Thyroid gland (tissue), 4 donors: ENCODE measurements at regions not wholly inside any gene's neighbourhood (a gene's known extent, or its start where the extent isn't known, plus 50 kb on each side); places are given as distances from the start of the nearest gene placed in this dataset.

Experiments used
- DNase-seq, 2 donors: peaks; one replicate each; pipeline ENCODE4 v3.0.0-alpha.2; 2019
- H3K27ac ChIP-seq, 3 donors: fragments of 200-600 bp; sonication (generic); 1 replicate in 2 of 3; 2 replicates in 1 of 3; pipeline ENCODE4 v1.5.1; 2016 to 2019; ENCODE audit warnings: mild to moderate bottlenecking in 1 of 3, moderate library complexity in 1 of 3
- H3K27me3 ChIP-seq: fragments of 200-600 bp; sonication (generic); one replicate; pipeline ENCODE4 v1.5.1; 2019
- H3K36me3 ChIP-seq, 2 donors: fragments of 200-600 bp; sonication (generic); one replicate each; pipeline ENCODE4 v1.5.1; 2016 to 2019
- H3K4me1 ChIP-seq, 2 donors: fragments of 200-600 bp; sonication (generic); one replicate each; pipeline ENCODE4 v1.5.1; 2017 to 2019
- H3K4me3 ChIP-seq, 3 donors: fragments of 200-600 bp; sonication (generic); replicated peaks in 1 of 3; 1 replicate in 2 of 3; 2 replicates in 1 of 3; pipeline ENCODE4 v1.5.1; 2016; ENCODE audit warnings: mild to moderate bottlenecking in 1 of 3
- H3K9me3 ChIP-seq: fragments of 200-600 bp; sonication (generic); one replicate; pipeline ENCODE4 v1.5.1; 2017
- POLR2A ChIP-seq, 2 donors: fragments of 450-650 bp; IDR thresholded peaks; one replicate each; pipeline ENCODE4 v1.6.1; 2017; ENCODE audit warnings: antibody characterized with exemption in 2 of 2, mild to moderate bottlenecking in 2 of 2, moderate library complexity in 1 of 2
- WGBS, 2 donors: methylation state at CpG; one replicate each; pipeline ENCODE4 v1.1.5; 2017; 5-methylcytosine and 5-hydroxymethylcytosine counted together
- intact Hi-C: fragments of 100-400 bp; cut with DNase I; formaldehyde crosslinking; loops from one replicate; pipeline ENCODE4 v1.15.1; 2023
- TF ChIP-seq, protein P1 (sequence below), 6 experiments: fragments of 200-600 bp in 3 of 6; fragments of 450-650 bp in 3 of 6; sonication (generic) in 3 of 6; IDR thresholded peaks; one replicate each; pipeline ENCODE4 v1.5.1; 2016 to 2019; ENCODE audit warnings: antibody characterized with exemption in 6 of 6, mild to moderate bottlenecking in 2 of 6, inconsistent platforms in 1 of 6, moderate library complexity in 1 of 6

DNA sequence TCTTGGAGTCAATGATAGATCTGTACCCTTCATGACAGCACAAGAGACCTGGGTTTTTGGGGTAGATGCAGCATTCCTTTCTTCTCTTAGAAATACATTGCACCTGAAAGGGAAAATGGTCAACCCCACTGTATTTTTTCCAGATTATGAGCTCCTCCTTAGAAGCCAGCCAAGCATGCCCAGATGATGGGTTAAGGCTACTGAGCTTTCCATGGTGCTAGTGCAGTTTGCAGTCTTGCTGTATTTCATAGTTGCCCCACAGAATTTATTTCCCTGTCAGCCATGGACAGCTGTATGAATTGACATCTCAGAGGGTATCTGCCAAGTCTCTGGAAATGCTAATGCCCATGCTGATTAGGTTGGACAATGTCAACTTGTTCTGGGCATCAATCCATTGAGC is 73.7 kb upstream of the H2AZ1 start:
- Histone ChIP-seq H3K36me3 (no peaks in the 10 kb centered on the region), H3K9me3 (no peaks in the 10 kb centered on the region), H3K27ac (no peak overlapping the region), H3K27me3 (no peaks in the 10 kb centered on the region), H3K4me1 (no peaks in the 10 kb centered on the region), H3K4me3 (no peak overlapping the region)
- intact Hi-C loops = no loop called here
- no peak for DNase-seq
- TF ChIP-seq, protein P1, sequence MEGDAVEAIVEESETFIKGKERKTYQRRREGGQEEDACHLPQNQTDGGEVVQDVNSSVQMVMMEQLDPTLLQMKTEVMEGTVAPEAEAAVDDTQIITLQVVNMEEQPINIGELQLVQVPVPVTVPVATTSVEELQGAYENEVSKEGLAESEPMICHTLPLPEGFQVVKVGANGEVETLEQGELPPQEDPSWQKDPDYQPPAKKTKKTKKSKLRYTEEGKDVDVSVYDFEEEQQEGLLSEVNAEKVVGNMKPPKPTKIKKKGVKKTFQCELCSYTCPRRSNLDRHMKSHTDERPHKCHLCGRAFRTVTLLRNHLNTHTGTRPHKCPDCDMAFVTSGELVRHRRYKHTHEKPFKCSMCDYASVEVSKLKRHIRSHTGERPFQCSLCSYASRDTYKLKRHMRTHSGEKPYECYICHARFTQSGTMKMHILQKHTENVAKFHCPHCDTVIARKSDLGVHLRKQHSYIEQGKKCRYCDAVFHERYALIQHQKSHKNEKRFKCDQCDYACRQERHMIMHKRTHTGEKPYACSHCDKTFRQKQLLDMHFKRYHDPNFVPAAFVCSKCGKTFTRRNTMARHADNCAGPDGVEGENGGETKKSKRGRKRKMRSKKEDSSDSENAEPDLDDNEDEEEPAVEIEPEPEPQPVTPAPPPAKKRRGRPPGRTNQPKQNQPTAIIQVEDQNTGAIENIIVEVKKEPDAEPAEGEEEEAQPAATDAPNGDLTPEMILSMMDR (IDR thresholded peaks at IDR 0.05) = no peak
- TF ChIP-seq POLR2A (IDR thresholded peaks at IDR 0.05) = no peak

DNA sequence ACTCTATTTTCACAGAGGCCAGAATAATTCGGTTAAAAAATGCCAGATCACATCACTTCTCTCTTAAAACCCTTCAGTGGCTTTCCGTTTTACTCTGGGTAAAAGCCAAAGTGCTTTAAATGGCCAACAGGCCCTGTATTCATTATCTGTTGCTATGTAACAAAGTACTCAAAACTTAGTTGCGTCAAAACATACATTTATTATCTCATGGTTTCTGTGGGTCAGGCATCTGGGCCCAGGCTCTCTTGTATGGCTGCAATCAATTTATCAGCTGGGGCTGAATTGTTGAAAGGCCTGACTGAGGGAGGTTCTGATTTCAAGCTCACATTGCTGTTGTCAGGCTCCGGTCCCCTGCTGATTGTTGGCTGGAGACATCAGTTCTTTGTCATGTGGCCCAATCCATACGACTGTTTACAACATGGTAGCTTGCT is 72.7 kb upstream of the H2AZ1 start:
- Histone ChIP-seq H3K36me3 (no peaks in the 10 kb centered on the region), H3K9me3 (no peaks in the 10 kb centered on the region), H3K4me3 (no peak overlapping the region), H3K4me1 (no peaks in the 10 kb centered on the region), H3K27ac (no peak overlapping the region), H3K27me3 (no peaks in the 10 kb centered on the region)
- TF ChIP-seq, protein P1 (IDR thresholded peaks at IDR 0.05) = no peak
- intact Hi-C loops = no loop called here
- WGBS, 2 donors = 54 to 59% methylated on average over 5 of the region's 5 CpGs
- DNase-seq = no peak

DNA sequence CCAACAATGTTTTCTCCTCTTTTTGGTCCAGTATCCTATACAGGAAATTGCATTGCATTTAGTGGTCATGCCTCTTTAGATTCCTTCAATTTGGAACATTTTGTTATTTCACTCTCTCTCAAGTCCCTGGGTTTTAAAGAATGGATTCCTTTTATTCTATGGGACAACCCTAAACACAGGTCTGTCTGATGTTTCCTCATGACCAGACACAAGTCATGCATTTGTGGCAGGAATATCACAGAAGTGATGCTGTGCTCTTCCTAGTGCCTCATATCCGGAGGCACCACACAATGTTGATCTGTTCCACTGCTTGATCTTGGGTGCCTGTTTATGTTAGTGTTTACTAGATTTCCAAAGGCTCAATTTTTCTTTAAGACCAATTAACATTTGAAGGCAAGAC is 69.7 kb upstream of the H2AZ1 start:
- TF ChIP-seq POLR2A (IDR thresholded peaks at IDR 0.05) = no peak
- TF ChIP-seq, protein P1 (IDR thresholded peaks at IDR 0.05) = no peak
- no peak for DNase-seq
- Histone ChIP-seq H3K27me3 (no peaks in the 10 kb centered on the region), H3K36me3 (no peaks in the 10 kb centered on the region), H3K27ac (no peak overlapping the region), H3K4me1 (no peaks in the 10 kb centered on the region), H3K4me3 (no peak overlapping the region), H3K9me3 (no peaks in the 10 kb centered on the region)
- 93 to 95% methylated on average over 1 of the region's 1 CpG for WGBS, 2 donors
- intact Hi-C loops = no loop called here

DNA sequence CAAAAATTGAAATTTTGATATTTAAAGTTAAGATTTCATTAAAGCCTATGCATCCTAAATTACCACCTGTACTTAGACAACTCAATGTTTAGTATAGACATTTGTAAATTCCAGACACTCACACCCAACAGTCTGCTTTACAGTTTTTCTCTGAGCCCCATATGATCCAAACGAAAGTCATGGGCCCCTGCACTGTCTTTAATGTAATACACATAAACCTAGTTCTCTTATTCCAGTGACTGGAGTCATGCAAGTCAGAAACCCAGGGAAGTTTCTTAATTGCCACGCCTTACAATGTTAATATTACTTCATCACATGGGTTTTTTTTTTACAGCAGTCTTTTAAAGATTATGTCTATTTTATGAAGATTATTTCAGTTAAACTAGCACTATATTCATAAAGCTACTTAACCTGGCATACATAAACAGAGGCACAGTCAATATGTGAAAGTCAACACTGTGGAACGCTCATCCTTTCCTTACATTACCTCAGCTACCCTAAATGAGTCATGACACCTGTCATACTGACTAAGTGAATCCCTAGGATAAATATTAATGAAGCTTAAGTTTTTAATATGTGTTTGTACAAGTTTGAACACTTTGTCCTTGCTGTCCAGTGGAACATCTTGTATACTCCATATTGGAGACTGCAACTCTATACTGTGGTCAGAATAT is 67.7 kb upstream of the H2AZ1 start:
- Histone ChIP-seq H3K4me1 (no peaks in the 10 kb centered on the region), H3K4me3 (no peak overlapping the region), H3K27ac (no peak overlapping the region), H3K27me3 (no peaks in the 10 kb centered on the region), H3K9me3 (no peaks in the 10 kb centered on the region), H3K36me3 (no peaks in the 10 kb centered on the region)
- no peak for TF ChIP-seq POLR2A (IDR thresholded peaks at IDR 0.05)
- TF ChIP-seq, protein P1 (IDR thresholded peaks at IDR 0.05) = no peak
- WGBS, 2 donors = 87 to 91% methylated on average over 3 of the region's 3 CpGs
- DNase-seq = no peak
- intact Hi-C loops = no loop called here

DNA sequence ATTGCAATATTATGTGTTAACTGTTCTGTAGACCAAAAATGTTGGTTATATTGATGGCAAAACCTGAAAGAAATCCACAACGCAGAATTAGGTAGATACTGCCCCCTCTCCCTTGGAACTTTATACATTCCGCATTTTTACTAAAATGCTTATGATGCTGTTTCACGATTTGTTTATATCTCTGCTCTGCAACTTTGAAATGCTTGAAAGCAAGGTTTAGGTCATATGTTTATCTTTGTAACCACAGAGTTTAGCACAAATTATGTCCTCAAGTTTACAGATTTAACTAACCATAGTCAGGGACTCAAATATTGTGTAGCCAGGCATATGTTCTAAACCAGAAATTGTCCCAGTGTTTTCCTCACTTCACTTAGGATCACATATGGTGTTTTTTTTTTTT is 66.1 kb upstream of the H2AZ1 start:
- no peaks in the 10 kb centered on the region for H3K36me3 ChIP-seq
- H3K4me1 ChIP-seq = no peaks in the 10 kb centered on the region
- TF ChIP-seq, protein P1 (IDR thresholded peaks at IDR 0.05) = no peak
- TF ChIP-seq POLR2A (IDR thresholded peaks at IDR 0.05) = no peak
- intact Hi-C loops = no loop called here
- no peak overlapping the region for H3K4me3 ChIP-seq
- no peaks in the 10 kb centered on the region for H3K27me3 ChIP-seq
- no peaks in the 10 kb centered on the region for H3K9me3 ChIP-seq
- no peak overlapping the region for H3K27ac ChIP-seq
- 90 to 94% methylated on average over 3 of the region's 3 CpGs for WGBS, 2 donors
- DNase-seq = no peak
